UCSD-AML1 (cell line): ENCODE measurements at regions not wholly inside any gene's neighbourhood (a gene's known extent, or its start where the extent isn't known, plus 50 kb on each side); places are given as distances from the start of the nearest gene placed in this dataset.
"Not testable (repeated sequence)": the region's sequence is repeated elsewhere in the genome, so short reads cannot be mapped to it uniquely, and the experiment has no call there.

Source experiments
- DNase-seq: peaks from one replicate; lab custom pipeline; 2025; ENCODE audit not compliant: unreplicated experiment; lab: John Stamatoyannopoulos, UW

DNA sequence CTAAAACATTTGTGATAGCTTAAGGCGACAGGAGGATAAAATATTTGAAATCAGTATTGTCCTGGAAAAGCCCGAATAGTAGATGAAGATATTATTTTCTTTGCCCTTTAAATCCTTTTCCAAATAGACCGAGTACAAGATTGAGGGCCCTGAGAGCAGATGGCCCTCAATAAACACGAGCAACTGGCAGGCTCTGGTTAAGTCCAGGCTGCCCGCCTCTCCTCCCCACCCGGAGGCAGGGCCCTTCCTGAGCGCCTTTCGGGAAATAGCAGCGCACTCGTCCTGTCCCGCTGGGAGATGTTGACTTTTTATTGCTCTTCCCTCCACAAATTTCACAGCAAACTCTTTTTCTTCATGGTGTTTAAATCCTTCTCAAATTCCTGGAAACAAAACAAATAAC, 50.8 kb upstream of the MAX start:
- no peak for DNase-seq

DNA sequence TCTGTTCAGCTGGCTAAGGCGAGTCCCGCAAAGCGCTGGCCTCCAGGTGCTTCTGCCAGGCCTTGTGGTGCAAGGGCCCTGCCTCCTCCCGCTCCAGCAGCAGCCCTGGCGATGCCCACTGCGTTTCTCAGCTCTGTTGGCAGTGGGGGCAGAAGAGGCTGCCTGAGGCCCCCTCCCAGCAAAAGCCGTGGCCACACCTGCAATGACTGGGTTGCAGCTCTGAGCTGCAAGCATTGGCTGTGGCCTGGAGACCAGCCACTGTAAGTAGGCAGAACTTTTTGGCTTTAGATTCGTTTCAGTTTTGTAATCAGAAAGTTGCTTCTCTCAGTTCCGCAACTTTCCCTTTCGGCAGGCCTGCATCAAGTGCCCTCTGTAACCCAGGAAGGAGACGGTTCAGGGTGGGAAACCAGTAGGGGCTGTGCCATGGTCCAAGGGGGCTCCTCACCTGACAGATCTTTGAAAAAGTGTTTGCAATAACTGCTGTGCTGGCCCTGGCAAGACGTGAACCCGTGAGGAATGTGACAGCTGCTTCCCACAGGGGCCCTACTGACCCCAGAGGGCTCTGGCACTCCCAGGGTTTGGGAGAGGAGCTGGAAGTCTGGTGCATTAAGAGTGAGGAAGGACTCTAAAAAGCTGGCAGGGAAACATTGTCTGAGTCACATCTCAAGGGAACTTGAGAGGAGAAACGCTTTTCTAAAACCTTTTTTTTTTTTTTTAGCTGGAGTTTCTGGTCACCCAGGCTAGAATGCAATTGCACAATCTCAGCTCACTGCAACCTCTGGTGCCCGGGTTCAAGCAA, 54.5 kb upstream of the MAX start:
- no peak for DNase-seq

DNA sequence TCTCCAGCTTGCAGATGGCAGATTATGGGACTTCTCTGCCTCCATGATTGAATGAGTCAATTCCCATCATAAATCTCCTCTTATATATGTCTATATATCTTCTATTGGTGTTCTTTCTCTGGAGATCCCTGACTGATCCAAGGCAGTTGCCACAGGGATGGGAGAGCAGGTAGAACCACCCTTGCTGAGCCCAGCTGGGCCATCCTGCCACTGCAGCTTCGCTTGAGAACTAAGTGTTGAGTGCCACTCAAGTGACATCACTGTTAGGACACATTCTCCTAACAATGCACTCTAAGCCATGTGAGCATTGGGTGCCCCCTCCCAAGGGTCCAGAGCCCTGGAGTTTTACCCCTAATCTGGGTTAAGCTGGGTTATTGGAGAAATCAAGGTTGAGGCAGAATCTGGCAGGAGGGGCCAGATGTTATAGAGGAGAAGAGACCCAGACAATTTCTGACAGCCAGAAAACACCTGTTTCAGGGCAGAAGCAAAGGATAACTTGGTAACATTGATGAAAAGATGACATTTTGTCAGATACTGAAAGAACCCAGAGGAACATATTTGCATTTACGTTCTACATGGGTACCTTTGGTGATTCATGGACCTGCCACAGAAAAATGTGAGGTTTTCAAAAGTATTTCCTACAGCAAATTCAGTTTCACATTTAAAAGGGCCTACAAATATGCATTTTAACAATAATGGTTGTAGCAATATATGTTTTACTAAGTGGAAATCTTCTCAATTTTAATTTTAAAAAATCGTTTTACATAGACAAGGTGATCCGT, 57.2 kb upstream of the MAX start:
- no peak for DNase-seq

DNA sequence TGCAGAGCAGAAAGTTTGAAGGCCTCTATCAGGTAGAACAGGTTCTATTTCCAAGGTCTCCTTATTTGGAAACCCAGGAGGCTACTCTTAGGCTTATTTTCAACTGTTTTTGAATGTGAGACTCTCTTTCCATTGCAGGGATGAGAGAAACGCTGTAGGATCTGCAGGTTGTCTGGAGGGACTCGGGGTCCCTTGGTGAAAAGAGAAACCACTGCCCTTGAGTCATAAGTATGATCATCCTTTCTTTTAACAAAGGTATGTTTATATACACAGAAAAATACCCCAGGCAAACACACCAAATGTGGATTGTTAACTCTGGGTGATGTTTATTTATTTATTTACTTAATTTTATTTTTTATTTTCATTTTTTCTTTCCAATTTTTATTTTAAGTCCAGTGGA, 57.8 kb upstream of the MAX start:
- DNase-seq, result no peak

DNA sequence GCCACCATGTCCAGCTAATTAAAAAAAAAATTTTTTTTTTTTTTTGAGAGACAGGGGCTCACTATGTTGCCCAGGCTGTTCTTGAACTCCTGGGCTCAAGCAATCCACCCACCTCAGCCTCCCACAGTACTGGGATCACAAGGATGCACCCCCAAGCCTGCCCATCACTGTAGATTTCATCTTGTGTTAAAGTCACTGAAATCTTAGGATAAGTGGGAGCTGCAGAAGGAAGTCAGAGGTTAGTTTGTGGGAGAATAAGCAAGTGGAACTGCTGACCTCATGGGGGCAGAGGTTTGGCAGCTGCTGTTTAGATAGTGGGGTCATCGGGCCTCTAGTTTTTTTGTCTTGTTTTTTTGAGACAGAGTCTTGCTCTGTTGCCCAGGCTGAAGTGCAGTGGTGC, 59.7 kb upstream of the MAX start:
- no peak for DNase-seq

DNA sequence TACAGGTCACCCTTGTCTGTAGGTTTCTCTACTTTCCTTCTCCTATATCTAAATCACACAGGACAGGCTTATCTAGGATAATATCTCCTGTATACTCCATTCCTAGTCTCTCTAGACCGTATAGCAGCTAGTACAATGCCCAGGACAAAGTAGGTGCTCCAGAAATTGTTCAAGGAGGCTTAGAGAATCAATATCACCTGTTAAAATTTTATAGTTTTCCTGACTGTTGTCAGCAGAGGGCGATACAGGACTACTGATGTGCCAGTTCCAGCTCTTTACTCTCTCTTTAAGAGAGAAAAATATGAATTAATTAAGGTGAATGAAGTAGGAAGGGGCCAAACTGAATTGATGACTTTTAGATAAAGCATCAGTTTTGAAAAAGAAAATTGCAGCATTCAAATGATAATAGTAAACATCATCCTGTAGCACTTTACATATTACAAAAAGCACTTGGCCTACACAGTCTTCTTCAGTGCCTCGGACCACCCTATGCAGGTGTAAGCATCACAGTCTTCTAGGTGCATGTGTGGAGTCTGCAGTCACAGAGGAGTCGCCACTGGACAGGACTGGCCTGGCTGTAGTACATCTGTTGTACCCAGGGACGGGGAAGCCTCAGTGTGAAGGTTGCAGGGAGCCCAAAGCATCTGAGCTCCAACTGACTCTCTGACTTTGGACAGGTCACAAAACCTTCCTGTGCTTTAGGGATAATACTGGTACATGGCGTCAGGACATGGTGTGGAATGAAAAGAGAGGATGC, 61.9 kb upstream of the MAX start:
- DNase-seq, result no peak

DNA sequence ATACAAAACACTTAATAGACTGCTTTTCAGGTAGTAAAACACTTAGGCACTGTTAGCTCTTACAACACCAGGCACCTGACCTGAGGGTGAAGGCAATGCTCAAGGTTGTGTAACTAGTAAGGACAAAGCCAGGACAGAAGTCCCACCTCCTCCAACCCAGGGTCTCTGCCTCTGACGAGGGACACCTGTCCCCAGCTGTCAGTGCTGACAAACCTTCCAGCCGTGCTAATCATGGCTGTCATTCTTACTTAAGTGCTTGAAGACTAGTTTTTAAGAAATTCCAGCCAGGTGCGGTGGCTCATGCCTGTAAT, 62.5 kb upstream of the MAX start:
- no peak for DNase-seq

DNA sequence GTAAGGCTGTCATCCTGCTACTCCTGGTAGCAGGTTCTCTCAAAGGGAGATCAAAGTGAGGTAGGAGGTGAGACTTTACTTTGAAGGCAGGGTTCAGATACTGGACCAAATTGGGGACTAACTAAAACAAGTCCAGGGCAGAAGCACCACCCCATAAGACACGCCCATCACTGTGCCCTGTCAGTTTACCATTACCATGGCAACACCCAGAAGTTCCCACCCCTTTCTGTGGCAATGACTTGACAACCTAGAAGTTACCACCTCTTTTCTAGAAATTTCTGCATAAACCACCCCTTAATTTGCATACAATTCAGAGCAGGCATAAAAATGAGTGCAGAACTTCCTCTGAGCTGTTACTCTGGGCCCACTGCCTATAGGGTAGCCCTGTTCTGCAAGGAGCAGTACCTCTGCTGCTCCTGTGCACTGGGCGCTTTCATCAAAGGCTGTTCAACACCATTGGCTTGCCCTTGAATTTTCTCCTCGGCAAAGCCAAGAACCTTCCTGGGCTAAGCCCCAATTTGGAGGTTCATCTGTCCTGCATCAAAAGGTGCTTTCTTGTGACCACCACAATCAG, 64.8 kb upstream of the MAX start:
- peak; percentile 24 for DNase-seq

DNA sequence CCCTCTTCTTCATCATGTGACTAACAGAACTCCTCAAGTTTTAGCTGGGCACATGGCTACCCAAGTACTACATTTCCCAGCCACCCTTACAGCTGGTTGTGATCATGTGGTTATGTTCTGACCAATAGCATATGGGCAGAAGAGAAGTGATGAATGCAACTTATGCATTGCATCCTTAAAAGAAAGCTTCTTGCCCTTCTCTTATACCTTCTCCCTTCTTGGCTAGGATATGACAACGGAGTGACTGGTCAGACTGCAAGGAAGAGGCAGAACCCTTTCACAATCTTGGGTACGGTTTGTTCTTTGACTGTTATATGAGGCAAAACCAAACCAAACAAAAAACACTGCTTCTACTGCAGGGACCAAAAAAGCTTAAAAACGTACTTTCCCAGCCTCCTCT, 66.5 kb upstream of the MAX start:
- no peak for DNase-seq

DNA sequence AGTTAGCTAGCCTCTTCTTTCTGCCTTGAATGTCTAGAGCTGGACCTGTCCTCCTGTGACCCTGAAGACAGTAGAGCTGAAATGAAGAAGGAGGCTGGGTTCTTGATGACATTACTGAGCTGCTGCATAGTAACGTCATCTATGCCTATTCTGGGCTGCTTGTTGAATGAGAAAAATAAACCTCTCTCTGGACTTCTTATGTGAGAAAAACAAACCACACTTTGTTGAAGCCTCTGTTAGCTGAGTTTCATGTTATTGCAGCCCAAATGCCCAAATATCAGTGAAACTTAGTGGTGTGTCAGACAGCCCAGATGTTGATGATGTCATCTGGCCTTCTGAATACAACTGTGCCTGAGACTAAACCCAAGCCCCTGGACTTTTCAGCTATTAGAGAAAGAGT, 67.0 kb upstream of the MAX start:
- DNase-seq, result no peak

DNA sequence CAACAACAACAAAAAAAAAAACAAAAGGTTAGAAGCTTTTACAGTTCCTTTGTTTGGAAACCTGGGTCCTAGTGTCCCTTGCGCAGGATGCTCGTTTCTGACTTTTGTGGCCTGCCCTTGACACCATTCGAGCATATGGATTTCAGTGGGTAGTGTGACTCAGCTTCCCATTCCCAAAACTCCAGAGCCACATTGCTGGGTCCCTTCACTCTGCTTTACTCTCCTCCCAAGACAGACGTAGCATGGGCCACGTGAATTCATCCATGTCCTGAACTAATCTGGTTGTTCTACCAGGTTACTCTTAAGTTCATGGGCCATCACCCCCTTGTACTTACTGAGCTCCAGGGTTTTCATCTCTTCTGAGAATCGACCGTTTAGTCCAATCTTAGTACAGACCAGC, 68.0 kb upstream of the MAX start:
- DNase-seq, result no peak

DNA sequence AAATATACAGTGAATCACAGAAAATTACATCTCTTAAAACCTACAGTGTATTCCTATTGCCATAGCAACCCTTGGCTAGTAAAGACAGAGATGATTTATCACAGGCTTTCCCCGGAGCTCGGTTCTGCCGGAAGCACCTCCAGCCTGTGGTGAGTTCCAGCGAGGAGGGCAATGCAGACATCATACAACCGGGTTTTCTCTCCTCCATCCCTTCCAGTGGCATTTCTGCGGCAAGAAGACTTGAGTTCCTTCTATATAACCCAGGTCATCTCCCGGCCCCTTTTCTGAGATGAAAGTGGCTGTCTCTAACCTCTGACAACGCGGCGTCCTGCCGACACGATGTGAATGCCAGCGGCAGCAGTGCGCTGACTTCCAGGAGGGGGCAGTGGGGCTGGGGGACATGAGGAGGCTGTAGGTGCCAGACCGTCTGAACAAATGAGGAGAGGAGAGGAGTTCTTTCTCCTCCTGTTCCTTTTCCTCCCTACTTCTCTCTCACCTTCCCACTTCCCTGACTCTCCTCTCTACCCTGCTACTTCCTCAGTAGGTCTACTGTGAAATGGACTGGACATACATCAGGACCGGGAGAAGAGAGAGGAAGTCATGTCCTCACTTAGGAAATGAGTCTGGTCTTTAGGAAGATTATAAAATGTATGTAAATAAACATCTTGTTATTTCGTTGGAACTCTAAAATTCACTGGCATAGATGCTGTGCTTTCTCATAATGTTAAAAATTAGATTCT, 68.6 kb upstream of the MAX start:
- DNase-seq, result peak; percentile 84

DNA sequence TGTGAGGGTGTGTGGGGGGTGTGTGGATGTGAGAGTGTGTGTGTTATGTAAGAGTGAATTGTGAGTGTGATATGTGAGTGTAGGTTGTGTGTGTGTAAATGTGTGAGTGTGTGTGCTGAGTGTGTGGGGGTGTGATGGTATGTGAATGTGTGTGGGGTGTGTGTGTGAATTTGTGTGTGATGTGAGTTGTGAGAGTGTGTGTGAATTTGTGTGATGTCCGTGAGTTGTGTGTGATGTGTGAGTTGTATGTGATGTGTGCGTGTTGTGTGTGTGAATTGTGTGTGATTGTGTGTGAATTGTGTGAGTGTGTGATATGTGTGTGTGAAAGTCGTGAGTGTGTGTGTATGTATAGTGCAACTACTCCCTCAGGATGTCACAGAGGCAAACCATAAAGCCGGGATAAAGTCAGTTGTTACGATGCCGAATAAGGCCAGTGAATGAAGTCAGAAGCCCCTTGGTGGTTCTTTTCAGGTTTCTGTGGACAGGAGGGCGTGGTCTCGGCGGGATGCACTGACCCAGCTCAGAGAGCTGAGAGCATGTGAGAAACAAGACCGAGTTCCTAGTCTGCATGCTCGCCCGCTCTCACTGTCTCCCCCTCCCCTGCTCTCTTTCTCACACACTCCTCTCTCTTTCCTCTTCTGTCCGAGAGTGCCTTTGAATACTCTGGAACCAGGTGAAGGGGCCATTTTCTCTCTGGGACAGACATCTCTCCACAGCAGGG, 71.8 kb upstream of the MAX start:
- no peak for DNase-seq

DNA sequence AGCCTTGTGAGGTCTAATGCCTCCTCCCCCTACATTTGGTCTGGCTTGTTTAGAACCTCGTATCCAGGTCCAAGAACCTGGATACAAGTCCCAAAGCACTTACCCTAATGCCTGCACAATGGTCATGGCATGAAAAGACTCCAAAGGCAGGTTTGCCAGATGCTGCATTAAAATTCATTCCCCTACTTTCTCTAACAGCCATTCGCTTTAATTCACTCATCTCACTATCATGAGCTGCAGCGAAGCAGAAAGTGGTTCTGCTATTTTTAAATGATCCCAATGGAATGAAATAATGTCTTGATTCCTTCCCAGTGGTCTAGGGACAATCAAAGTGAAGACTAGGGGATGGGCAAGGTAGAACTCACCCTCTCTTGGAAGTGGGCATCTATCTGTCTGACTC, 72.5 kb upstream of the MAX start:
- DNase-seq, result no peak

DNA sequence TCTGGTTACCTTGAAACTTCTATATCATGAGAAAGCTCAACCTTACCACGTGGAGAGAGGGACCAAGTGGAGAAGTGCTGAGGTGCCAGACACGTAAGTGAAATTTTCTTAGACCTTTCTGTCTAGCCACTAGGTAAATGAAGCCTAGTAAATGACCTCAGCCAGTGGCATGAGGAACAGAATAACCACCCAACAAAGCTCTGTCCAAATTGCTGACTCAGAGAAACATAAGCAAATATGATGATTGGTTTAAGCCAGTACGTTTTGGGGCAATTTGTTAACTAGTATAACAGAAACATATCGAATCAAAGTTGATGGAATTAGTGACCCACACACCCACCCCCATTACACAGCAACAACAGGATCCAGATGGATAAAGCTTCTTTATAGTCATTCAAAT, 75.2 kb upstream of the MAX start:
- DNase-seq, result no peak

DNA sequence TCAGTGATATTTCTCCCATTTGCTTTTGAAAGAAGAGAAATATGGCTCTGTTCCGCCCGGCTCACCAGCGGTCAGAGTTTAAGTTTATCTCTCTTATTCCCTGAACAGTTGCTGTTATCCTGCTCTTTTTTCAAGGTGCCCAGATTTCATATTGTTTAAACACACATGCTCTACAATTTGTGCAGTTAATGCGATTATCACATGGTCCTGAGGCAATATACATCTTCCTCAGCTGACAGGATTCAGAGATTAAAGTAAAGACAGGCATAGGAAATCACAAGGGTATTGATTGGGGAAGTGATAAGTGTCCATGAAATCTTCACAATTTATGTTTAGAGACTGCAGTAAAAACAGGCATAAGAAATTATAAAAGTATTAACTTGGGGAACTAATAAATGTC, 76.9 kb upstream of the MAX start:
- not testable (repeated sequence) for DNase-seq

DNA sequence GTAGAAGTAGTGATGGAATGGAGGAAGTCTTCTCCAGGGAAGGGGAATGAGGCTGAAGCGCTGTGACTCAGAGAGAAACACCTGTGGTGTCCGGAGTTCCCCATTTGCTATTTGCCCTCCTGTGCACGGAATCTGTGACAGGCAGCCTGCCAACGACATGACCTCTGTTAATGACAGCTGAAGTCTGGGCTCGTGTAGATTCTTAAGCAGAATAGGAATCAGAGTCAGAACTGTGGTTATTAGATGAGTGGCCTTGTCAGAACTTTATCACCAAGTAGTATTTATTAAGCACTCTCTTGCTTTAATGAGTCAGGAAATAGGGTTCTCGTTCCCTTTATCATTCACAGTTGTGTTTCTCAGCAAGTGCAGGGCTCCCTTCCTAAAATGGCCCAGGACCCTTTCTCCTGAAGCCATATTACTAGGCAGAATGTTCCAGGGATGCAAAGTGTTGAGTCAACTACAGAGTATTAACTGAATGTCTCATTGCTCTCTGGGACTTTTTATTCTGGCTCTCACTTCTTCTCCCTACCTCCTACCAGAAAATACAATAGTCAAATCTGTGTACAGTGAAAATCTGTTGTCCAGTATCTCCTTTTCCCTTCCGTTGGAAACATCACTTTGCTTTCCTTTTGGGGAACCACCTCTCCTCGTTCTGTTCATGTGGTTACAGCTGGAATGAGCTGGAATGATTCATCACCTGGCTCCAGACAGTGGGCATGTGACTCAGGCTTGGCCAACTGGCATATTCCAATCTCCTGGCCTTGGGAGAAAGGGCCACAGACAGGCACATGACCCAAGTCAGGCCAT, 77.8 kb upstream of the MAX start:
- DNase-seq, result no peak

DNA sequence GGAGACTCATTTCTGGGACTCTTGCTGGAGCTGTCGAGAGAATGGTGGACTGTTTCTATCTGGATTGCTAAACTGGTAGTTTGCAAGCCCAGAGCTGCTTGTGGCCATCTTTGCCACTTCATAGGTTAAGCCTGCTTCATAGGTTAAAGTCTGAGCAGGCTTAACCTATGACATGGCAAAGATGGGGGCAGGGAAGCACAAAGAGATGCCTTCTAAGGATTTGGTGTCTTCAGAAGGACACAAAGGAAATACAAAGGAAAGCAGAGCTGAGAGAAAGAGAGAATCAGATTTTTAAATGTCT, 78.4 kb upstream of the MAX start:
- DNase-seq, result no peak

DNA sequence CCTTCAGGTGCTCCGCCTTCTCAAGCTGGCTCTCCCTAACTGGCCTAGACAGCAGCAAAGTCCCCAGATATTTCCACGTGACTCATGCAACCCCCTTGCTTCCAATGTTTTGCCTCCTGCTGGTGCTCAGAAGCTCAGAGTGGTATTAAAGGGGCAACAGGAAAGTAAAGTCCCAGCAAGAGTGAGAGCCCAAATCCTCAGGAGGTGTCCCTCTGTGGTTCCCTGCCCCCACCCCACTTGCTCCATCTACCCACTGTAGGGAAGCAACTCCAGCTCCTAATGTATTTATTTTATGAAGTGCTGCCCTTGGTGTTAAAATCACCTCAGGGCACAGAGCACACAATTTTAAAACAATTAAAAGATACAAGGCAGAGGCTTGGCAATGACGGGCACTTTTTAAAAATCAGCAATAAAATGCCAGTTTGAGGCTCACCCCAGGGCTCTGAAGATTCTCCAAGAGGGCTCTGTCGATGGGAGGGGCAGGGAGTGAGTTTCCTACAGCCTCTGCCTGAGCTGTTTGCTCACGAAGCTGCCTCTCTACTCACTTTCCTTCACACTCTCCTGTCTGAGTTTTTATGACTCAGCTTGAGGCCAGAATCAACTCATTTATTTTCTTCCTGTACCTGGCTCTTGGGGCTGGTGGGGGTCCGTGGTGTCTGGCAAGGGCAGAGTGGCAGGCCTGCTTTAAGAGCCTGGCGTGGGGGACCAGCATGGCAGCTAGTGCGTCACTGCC, 81.9 kb upstream of the MAX start:
- no peak for DNase-seq
